Stimulated activated naive CD8-positive, alpha-beta T cell treated with anti-CD3 and anti-CD28 coated beads, Interleukin-15, amount 100 ng/mL, for 72 hours (primary cell): ENCODE measurements at regions not wholly inside any gene's neighbourhood (a gene's known extent, or its start where the extent isn't known, plus 50 kb on each side); places are given as distances from the start of the nearest gene placed in this dataset.
"Not testable (repeated sequence)": the region's sequence is repeated elsewhere in the genome, so short reads cannot be mapped to it uniquely, and the experiment has no call there.

Experiments used
- ATAC-seq: fragments of 150-1000 bp; cut with Tn5 transposase; 2 replicates; pipeline ENCODE4 v1.10.0; 2021; ENCODE audit warnings: mild to moderate bottlenecking, moderate library complexity
- DNase-seq, 2 donors: peaks; one replicate each; pipeline ENCODE4 v3.0.0; 2021 to 2022
- H3K27ac Mint-ChIP-seq, 2 donors: one replicate each; pipeline ENCODE4 v1.8.0; 2022; ENCODE audit warnings: mild to moderate bottlenecking in 2 of 2, mixed read lengths in 2 of 2, moderate library complexity in 2 of 2
- H3K27me3 Mint-ChIP-seq: one replicate; pipeline ENCODE4 v1.8.0; 2022; ENCODE audit warnings: mixed read lengths
- H3K4me1 Mint-ChIP-seq: one replicate; pipeline ENCODE4 v1.8.0; 2022; ENCODE audit warnings: mild to moderate bottlenecking, mixed read lengths
- H3K4me3 Mint-ChIP-seq, 2 donors: one replicate each; pipeline ENCODE4 v1.8.0; 2022; ENCODE audit warnings: mild to moderate bottlenecking in 2 of 2, mixed read lengths in 2 of 2, moderate library complexity in 1 of 2
- H3K9me3 Mint-ChIP-seq, 2 donors: one replicate each; pipeline ENCODE4 v1.8.0; 2022; ENCODE audit warnings: mixed read lengths in 2 of 2

DNA sequence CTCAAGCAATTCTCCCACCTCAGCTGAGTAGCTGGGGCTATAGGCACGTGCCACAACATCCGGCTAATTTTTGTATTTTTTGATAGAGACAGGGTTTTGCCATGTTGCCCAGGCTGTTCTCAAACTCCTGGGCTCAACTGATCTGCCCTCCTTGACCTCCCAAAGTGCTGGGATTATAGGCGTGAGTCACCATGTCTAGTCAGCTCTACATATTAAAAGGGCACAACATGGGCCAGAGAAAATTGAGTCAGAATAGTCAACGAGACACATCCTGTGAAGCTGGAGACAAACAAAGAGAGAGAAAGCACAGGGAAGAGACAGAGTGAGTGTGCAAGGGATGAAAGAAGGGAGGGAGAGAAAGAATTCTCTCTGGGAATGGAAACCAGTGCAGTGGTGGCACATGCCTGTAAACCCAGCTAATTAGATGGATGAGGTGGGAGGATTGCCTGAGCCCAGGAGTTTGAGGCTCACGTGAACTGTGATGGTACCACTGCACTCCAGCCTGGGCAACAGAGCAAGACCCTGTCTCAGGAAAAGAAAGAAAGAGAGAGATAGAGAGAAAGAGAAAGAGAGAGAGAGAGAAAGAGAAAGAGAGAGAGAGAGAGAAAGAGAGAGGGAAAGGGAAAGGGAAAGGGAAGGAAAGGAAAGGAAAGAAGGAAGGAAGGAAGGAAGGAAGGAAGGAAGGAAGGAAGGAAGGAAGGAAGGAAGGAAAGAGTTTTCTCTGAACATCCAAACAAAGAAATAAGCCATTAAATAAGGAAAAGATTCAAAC is 107.2 kb upstream of the SLC25A36 start:
- no peak for DNase-seq
- H3K27ac Mint-ChIP-seq: no peak overlapping the region

DNA sequence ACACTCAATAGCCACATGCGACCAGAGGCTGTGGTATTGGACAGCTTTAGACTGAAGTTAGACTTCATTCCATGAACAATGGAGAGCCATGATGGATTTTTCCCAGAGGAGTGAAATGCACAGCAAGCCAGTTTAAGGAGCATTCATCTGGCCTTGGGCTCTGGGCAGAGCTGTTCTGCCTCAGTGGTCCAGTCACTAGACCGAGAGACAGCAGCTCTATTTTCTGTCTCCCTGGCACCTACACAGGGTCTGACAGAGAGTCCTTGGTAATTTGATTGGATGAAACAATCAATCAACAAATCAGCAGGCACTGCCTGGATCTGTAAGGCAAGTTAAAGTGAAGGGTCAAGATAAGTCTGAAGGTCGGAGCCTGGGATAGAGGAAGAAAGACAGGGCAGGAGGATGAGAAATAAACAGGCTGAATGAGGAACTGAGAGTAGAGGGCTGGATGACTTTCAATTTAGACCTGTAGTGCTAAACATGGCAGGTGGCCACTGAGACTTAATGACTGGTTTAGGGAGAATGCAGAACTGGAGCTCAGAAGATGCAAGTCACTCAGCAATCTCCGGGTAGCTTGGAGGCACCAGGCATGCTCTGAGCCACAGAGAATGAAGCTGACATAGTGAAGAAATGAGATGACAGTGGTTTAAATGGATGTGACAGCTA is 98.5 kb upstream of the SLC25A36 start:
- Mint-ChIP-seq H3K27ac (peak overlapping the region in 1 of 2 donors; percentile 6), H3K27me3 (no peaks in the 10 kb centered on the region), H3K4me1 (peaks cover 17% of the 10 kb centered on the region), H3K9me3 (no peaks in the 10 kb centered on the region), H3K4me3 (no peak overlapping the region)
- no peak for DNase-seq
- ATAC-seq: no peak

More for the DNA sequence above, 107.2 kb upstream of the SLC25A36 start:
- Mint-ChIP-seq H3K9me3 (no peaks in the 10 kb centered on the region), H3K4me3 (no peak overlapping the region), H3K4me1 (peaks cover 7% of the 10 kb centered on the region), H3K27me3 (no peaks in the 10 kb centered on the region)
- no peak for ATAC-seq

DNA sequence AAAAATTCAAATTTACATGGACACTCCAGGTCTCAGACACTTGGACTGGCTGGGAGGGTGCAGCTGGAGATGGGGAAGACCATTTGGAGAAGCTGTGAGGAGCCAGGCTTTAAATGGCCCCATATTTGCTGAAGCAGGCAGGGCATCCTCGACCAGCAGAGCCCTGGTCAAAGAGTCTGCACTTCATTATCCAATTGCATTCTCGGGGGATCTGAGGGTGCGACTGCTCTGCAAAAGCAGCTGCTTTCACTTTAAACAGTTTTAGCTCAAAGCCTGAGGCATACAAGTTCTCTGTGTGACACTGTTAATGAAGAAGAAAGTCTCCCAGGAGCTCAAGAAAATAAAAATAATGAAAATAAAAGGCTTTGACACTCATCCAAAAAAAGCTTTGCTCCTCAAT is 98.0 kb upstream of the SLC25A36 start:
- no peak for ATAC-seq
- H3K4me1 Mint-ChIP-seq: peaks cover 17% of the 10 kb centered on the region
- peak overlapping the region in 1 of 2 donors; percentile 6 for H3K27ac Mint-ChIP-seq
- H3K9me3 Mint-ChIP-seq: no peaks in the 10 kb centered on the region
- no peak for DNase-seq
- H3K27me3 Mint-ChIP-seq: no peaks in the 10 kb centered on the region
- no peak overlapping the region for H3K4me3 Mint-ChIP-seq

DNA sequence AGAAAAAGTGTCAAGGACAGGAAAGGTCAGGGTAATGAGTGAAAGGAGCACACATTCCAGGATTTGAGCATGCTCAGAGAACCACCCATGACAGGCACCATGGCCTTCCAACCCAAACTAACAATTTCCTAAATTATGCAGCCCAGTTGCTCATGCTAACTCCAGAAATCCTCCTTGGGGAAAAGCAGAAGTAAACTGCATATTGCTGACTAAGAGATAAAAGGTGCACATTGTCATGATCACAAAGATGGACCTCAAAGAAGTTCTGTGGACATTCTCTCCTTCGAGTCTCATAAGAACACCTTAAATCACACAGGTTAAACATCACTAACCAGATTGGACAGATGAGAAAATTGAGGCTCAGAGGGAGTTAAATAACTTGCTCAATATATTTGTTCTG is 97.6 kb upstream of the SLC25A36 start:
- H3K4me3 Mint-ChIP-seq: no peak overlapping the region
- peaks cover 17% of the 10 kb centered on the region for H3K4me1 Mint-ChIP-seq
- no peaks in the 10 kb centered on the region for H3K27me3 Mint-ChIP-seq
- no peaks in the 10 kb centered on the region for H3K9me3 Mint-ChIP-seq
- ATAC-seq (no peak), DNase-seq (no peak)
- no peak overlapping the region for H3K27ac Mint-ChIP-seq

DNA sequence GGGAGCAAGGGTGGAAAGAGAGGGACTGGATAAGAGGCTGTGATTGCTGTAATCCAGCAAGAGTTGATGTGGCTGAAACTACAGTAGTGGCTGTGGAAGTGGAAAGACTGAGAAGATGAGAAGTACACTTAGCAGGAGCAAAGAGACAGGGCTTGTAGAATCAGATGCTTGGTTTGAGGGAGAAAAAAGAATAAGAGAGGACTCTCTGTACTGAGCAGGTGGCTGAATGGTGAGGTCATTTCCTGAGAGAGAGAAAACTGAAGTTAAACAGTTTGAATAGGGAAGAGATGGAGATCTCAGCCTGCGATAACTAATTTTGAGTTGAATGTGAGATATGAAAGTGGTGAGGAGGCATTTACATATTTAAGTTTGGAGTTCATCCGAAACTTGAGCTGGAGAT is 95.8 kb upstream of the SLC25A36 start:
- no peaks in the 10 kb centered on the region for H3K9me3 Mint-ChIP-seq
- no peak overlapping the region for H3K4me3 Mint-ChIP-seq
- no peak for ATAC-seq
- no peaks in the 10 kb centered on the region for H3K27me3 Mint-ChIP-seq
- H3K27ac Mint-ChIP-seq: peak overlapping the region in 1 of 2 donors; percentile 38
- peaks cover 17% of the 10 kb centered on the region for H3K4me1 Mint-ChIP-seq
- DNase-seq: no peak

DNA sequence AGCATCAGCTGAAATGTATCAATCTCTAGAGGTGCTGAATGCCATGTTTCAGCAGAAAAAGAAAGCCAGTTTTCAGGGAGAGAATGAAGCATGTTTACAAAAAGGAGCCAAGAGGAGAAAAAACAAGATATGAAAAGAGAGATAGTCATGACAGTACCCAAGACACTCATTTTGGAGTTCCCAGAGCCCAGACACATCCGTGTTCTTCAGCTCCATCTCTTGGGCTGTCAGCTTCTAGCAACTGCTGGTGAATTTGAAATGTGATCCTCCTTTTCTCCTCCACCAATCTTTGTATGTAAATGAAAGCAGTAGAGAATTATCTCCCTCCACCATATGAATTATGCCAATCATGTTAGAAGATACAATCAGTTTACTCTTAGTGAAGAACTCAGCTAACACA is 93.0 kb upstream of the SLC25A36 start:
- peaks cover 17% of the 10 kb centered on the region for H3K4me1 Mint-ChIP-seq
- H3K9me3 Mint-ChIP-seq: no peaks in the 10 kb centered on the region
- no peak overlapping the region for H3K4me3 Mint-ChIP-seq
- no peak for DNase-seq
- ATAC-seq: no peak
- no peak overlapping the region for H3K27ac Mint-ChIP-seq
- H3K27me3 Mint-ChIP-seq: no peaks in the 10 kb centered on the region

DNA sequence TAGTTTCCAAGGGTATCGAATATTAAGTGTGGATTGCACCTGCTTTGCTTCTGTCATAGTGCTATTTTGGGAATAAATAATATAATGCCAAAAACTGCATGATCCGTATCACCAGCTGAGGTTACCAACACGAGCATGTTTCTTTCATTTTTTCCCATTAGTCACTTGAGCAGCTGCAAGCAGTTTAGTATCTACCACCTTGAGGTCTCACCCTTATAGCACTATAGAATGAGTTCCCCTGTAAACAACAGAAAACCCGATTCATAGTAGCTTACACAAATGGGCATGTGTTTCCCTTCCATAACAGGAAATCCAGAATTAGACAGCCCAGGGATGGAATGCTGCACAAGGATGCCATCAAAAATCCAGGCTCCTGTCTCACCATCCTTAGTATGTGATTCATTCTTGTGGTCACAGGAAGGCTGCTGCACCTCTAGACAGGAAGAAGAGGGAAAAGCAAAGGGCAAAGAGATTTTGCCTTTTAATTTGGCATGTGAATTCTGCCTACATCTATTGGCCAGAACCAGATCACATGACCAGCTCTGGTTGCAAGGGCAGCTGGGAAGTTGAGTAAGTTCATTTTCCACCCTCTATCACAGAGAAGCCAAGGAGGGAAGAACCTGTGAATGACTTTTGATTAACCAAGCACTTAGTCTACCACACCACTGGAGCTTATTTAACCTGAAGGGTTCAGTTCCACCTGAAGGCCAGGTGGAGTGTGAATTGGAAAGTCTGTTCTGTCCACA is 91.3 kb upstream of the SLC25A36 start:
- no peak for ATAC-seq

DNA sequence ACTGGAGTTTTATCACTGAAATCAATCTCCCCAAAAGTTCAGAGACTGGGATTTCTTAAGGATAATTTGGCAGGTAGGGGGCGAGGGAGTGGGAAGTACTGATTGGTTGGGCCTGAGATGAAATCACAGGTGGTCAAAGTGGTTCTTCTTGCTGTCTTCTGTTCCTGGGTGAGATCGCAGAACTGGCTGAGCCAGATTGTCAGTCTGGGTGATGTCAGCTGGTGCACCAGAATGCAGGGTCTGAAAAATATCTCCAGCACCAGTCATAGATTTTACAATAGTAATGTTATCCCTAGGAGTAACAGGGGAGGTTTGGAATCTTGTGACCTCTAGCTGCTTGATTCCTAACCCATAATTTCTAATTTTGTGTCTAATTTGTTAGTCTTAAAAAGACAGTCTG is 86.7 kb upstream of the SLC25A36 start:
- no peak for ATAC-seq
- no peaks in the 10 kb centered on the region for H3K27me3 Mint-ChIP-seq
- H3K9me3 Mint-ChIP-seq: no peaks in the 10 kb centered on the region
- no peak for DNase-seq
- H3K27ac Mint-ChIP-seq: no peak overlapping the region
- H3K4me1 Mint-ChIP-seq: no peaks in the 10 kb centered on the region
- no peak overlapping the region for H3K4me3 Mint-ChIP-seq

More for the DNA sequence above, 91.3 kb upstream of the SLC25A36 start:
- H3K4me1 Mint-ChIP-seq: peaks cover 12% of the 10 kb centered on the region
- H3K9me3 Mint-ChIP-seq: no peaks in the 10 kb centered on the region
- no peak overlapping the region for H3K4me3 Mint-ChIP-seq
- H3K27ac Mint-ChIP-seq: peak overlapping the region in 1 of 2 donors; percentile 4
- H3K27me3 Mint-ChIP-seq: no peaks in the 10 kb centered on the region
- DNase-seq: no peak

DNA sequence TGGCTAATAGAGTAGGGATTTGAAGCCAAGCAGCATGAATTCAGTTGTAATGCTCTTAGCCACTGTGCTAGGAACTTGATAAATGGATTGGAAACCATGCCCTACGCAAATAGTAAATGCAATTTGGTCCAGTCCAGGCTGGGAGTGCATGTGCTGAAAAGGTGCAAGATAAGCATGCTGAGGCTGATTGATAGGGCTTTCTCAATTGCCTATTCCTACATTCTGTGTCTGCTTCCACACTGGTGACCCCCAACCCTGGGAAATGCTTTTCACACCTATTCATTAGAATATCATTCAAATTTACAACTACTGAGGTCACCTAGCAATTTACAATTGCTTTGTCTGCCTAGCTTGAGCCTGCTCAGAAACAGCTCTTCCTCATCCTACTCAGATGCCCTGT is 84.7 kb upstream of the SLC25A36 start:
- no peak overlapping the region for H3K27ac Mint-ChIP-seq
- no peaks in the 10 kb centered on the region for H3K4me1 Mint-ChIP-seq
- H3K27me3 Mint-ChIP-seq: no peaks in the 10 kb centered on the region
- no peaks in the 10 kb centered on the region for H3K9me3 Mint-ChIP-seq
- no peak overlapping the region for H3K4me3 Mint-ChIP-seq
- ATAC-seq (no peak), DNase-seq (no peak)

DNA sequence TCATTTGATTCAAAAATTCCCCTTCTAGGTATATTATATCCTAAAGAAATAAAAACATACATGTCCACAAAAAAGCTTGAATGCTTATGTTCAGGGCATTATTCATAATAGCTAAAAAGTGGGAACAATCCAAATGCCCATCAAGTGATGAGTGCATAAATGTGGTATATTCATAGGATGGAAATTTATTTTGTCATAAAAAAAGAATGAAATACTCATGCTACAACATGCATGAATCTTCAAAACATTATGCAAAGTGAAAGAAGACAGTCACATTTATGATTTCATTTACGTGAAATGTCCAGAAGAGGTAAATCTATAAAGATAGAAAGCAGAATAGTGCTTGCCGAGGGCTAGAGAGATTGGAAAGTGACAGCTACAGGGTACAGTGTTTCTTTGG is 83.6 kb upstream of the SLC25A36 start:
- Mint-ChIP-seq H3K4me3 (no peak overlapping the region), H3K4me1 (no peaks in the 10 kb centered on the region), H3K27me3 (no peaks in the 10 kb centered on the region), H3K27ac (no peak overlapping the region), H3K9me3 (no peaks in the 10 kb centered on the region)
- ATAC-seq (no peak), DNase-seq (no peak)

DNA sequence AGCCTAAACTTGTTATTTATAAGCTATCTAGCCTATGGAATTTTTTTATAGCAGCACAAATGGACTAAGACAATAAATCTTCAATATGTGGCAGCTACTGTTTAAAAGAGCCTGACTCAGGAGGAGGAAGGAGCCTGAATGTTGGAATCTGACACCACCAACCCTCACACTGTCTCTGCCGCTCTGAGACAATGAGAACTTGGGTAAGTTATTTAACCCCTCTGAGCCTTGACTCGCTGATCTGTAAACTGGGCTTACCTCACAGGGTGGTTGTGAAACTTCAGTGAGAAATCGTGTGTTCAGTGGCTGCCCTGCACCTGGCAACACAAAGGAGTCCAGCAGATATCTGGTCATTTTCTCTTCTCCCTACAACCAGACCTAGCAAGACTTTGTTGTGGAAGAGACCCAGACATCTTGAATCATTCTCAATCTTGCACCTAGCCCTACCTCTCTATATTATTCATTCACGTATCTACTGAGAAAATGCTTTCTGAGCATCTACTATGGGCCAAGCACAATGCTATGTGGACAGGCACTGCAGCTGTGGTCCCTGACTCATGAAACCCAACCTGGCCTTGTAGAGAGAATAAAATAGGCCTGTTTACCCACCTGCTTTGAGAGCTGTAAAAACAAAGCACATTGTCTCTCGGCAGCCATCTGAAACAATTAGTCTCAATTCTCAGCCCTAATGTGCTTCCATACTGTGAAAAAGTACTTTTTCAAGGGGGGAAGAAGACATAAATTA is 81.9 kb upstream of the SLC25A36 start:
- Mint-ChIP-seq H3K27me3 (no peaks in the 10 kb centered on the region), H3K9me3 (no peaks in the 10 kb centered on the region), H3K27ac (no peak overlapping the region), H3K4me1 (peaks cover 6% of the 10 kb centered on the region), H3K4me3 (no peak overlapping the region)
- ATAC-seq (no peak), DNase-seq (no peak)

DNA sequence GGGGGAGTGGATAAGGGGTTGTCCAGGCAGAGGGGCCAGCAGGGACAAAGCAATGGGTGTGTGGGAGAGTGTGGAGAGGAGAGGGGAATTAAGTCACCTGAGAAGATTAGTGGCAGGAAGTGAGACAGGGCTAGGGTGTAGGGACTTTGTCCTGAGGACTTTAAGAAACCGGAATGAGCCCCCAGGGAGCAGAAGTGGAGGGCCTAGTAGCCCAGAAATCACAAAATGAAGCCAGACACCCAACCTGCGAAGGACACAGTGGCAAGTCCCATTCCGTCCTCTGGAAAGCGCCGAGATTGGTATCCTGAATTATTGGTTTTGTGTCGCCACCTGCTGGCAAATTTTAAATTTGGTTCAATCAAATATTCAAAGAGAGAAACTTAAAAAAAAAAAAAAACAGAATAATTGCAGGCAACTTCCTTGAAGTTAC is 78.0 kb upstream of the SLC25A36 start:
- Mint-ChIP-seq H3K27ac (no peak overlapping the region), H3K27me3 (no peaks in the 10 kb centered on the region), H3K9me3 (no peaks in the 10 kb centered on the region), H3K4me3 (no peak overlapping the region), H3K4me1 (peaks cover 6% of the 10 kb centered on the region)
- ATAC-seq (peak; percentile 54), DNase-seq (peak; percentile 23 to 28)

DNA sequence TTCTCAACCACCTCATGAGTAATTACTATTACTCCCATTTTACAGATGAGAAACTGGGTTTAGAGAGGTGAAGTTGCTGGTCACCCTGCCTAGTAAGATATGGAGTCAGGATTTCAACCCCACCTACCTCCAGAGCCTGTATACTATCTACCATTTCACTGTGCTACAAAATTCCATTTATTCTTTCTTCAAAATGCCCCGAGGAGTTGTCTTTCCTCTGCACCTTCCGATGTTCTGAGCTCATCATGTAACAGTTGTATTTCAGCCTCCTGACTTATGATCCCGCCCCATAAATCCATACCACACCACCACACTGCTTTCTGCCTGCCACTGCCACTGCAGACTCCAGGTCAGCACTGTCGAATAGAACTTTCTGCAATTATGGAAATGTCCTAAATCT is 71.3 kb upstream of the SLC25A36 start:
- ATAC-seq (no peak), DNase-seq (no peak)
- Mint-ChIP-seq H3K9me3 (no peaks in the 10 kb centered on the region), H3K4me3 (no peak overlapping the region), H3K4me1 (no peaks in the 10 kb centered on the region), H3K27me3 (no peaks in the 10 kb centered on the region), H3K27ac (no peak overlapping the region)

DNA sequence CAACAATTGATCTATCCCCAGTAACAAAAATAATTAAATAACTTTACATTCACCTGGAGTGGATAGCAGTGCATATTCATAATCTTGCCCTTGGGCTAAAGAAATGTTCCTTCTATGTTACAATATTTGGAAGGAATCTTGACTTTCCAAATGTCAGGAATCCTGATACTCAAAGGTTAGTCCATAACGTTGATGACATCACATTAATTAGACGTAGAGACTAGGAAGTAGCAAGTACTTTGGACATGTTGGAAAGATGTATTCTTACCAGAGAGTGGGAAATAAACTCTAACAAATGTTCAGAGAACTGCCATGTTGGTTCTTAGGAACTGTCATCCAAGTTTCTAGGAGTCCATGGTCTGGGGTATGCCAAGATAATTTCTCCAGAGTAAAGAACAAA is 70.6 kb upstream of the SLC25A36 start:
- no peak overlapping the region for H3K4me3 Mint-ChIP-seq
- no peak overlapping the region for H3K27ac Mint-ChIP-seq
- H3K4me1 Mint-ChIP-seq: no peaks in the 10 kb centered on the region
- ATAC-seq (no peak), DNase-seq (no peak)
- no peaks in the 10 kb centered on the region for H3K9me3 Mint-ChIP-seq
- H3K27me3 Mint-ChIP-seq: no peaks in the 10 kb centered on the region

DNA sequence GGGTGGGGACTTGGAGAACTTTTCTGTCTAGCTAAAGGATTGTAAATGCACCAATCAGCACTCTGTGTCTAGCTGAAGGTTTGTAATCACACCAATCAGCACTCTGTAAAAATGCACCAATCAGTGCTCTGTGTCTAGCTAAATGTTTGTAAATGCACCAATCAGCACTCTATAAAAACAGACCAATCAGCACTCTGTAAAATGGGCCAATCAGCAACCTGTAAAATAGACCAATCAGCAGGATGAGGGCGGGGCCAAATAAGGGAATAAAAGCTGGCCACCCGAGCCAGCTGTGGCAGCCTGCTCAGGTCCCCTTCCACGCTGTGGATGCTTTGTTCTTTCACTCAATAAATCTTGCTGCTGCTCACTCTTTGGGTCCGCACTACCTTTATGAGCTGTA is 69.5 kb upstream of the SLC25A36 start:
- H3K4me1 Mint-ChIP-seq, H3K27ac Mint-ChIP-seq: not testable (repeated sequence)

More for the DNA sequence above, 69.5 kb upstream of the SLC25A36 start:
- not testable (repeated sequence) for H3K27me3 Mint-ChIP-seq, H3K9me3 Mint-ChIP-seq, DNase-seq, ATAC-seq, H3K4me3 Mint-ChIP-seq
